Suprapubic skin (tissue), 4 donors: ENCODE measurements at regions not wholly inside any gene's neighbourhood (a gene's known extent, or its start where the extent isn't known, plus 50 kb on each side); places are given as distances from the start of the nearest gene placed in this dataset.

Source experiments
- POLR2A ChIP-seq, 2 donors: fragments of 450-650 bp; IDR thresholded peaks; one replicate each; pipeline ENCODE4 v1.6.1; 2017; ENCODE audit warnings: antibody characterized with exemption in 2 of 2, mild to moderate bottlenecking in 2 of 2, moderate library complexity in 2 of 2
- POLR2AphosphoS5 ChIP-seq, 3 donors: sonication (generic); formaldehyde crosslinking; IDR thresholded peaks; one replicate each; pipeline ENCODE4 v1.6.1; 2017; ENCODE audit warnings: antibody characterized with exemption in 3 of 3
- TF ChIP-seq, protein P1 (sequence below), 2 donors: fragments of 200-600 bp in 1 of 2; fragments of 450-650 bp in 1 of 2; sonication (generic) in 1 of 2; IDR thresholded peaks; one replicate each; pipeline ENCODE4 v1.5.1; 2016 to 2019; ENCODE audit warnings: antibody characterized with exemption in 2 of 2, mild to moderate bottlenecking in 1 of 2, moderate library complexity in 1 of 2

DNA sequence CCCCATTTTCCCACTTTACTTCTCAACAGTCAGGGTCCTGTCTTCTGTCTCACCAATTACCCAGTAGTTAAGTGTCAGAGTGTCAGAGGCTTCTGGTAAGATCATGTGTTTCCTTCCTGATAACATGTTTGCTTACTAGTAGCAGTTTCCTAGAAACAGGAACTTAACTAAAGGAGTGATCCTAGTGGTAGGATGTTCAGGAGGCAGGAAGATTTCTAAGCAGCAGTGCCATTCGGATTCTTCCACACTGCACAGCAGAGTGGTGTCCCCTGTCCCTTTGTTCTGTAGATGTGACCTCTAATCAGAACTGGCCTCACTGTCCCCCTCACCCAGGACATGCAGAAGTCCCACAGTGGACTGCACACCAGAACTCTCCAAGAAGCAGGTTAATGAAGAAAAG, 221.8 kb upstream of the OSR1 start:
- TF ChIP-seq POLR2A (IDR thresholded peaks at IDR 0.05) (no peak), POLR2AphosphoS5 (IDR thresholded peaks at IDR 0.05) (no peak)
- TF ChIP-seq, protein P1, sequence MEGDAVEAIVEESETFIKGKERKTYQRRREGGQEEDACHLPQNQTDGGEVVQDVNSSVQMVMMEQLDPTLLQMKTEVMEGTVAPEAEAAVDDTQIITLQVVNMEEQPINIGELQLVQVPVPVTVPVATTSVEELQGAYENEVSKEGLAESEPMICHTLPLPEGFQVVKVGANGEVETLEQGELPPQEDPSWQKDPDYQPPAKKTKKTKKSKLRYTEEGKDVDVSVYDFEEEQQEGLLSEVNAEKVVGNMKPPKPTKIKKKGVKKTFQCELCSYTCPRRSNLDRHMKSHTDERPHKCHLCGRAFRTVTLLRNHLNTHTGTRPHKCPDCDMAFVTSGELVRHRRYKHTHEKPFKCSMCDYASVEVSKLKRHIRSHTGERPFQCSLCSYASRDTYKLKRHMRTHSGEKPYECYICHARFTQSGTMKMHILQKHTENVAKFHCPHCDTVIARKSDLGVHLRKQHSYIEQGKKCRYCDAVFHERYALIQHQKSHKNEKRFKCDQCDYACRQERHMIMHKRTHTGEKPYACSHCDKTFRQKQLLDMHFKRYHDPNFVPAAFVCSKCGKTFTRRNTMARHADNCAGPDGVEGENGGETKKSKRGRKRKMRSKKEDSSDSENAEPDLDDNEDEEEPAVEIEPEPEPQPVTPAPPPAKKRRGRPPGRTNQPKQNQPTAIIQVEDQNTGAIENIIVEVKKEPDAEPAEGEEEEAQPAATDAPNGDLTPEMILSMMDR (IDR thresholded peaks at IDR 0.05) = no peak
